ENCODE measurements at regions not wholly inside any gene's neighbourhood (a gene's known extent, or its start where the extent isn't known, plus 50 kb on each side); places are given as distances from the start of the nearest gene placed in this dataset.
"Not testable (repeated sequence)": the region's sequence is repeated elsewhere in the genome, so short reads cannot be mapped to it uniquely, and the experiment has no call there.

GRCh38 chr15:24304747-24305146 is 370.8 kb upstream of the NPAP1 start:
- TF ChIP-seq POLR2AphosphoS5 (IDR thresholded peaks at IDR 0.05; ENCODE audit: low read depth, low read length); CTCF (IDR thresholded peaks at IDR 0.05): not testable (repeated sequence)
